NCI-H526 (cell line): ENCODE measurements at regions not wholly inside any gene's neighbourhood (a gene's known extent, or its start where the extent isn't known, plus 50 kb on each side); places are given as distances from the start of the nearest gene placed in this dataset.
A peak's percentile ranks its signal among the peaks of the same experiment; 100 is the strongest.
"Not testable (repeated sequence)": the region's sequence is repeated elsewhere in the genome, so short reads cannot be mapped to it uniquely, and the experiment has no call there.

Source experiments
- DNase-seq, 2 experiments: peaks; one replicate each; lab custom pipeline; 2025; lab: John Stamatoyannopoulos, UW

- no peak for DNase-seq
Measured at GRCh38 chr3:87101861-87102625, 111.1 kb upstream of the VGLL3 start.

- DNase-seq, result not testable (repeated sequence)
Measured at GRCh38 chr3:87097733-87098132, 106.8 kb upstream of the VGLL3 start.

GRCh38 chr3:87090631-87091030 lies 99.7 kb upstream of the VGLL3 start:
- peak in 1 of 2 experiments; percentile 31 for DNase-seq

GRCh38 chr3:87088993-87089841 lies 98.3 kb upstream of the VGLL3 start:
- peak; percentile 68 to 84 for DNase-seq

- DNase-seq, result no peak
Measured at GRCh38 chr3:87088430-87088992, 97.6 kb upstream of the VGLL3 start.

- no peak for DNase-seq
Measured at GRCh38 chr3:87084868-87085267, 93.9 kb upstream of the VGLL3 start.

- peak; percentile 74 to 78 for DNase-seq
Measured at GRCh38 chr3:87082796-87083440, 92.0 kb upstream of the VGLL3 start.

- no peak for DNase-seq
Measured at GRCh38 chr3:87077355-87077754, 86.4 kb upstream of the VGLL3 start.

- no peak for DNase-seq
Measured at GRCh38 chr3:87076946-87077345, 86.0 kb upstream of the VGLL3 start.

- no peak for DNase-seq
Measured at GRCh38 chr3:87073496-87074145, 82.7 kb upstream of the VGLL3 start.

- DNase-seq, result no peak
Measured at GRCh38 chr3:87072446-87072845, 81.5 kb upstream of the VGLL3 start.

GRCh38 chr3:87069971-87070370 lies 79.0 kb upstream of the VGLL3 start:
- DNase-seq, result peak in 1 of 2 experiments; percentile 1

- no peak for DNase-seq
Measured at GRCh38 chr3:87069021-87069420, 78.1 kb upstream of the VGLL3 start.

GRCh38 chr3:87062685-87063084 lies 71.7 kb upstream of the VGLL3 start:
- no peak for DNase-seq

GRCh38 chr3:87057474-87057873 lies 66.5 kb upstream of the VGLL3 start:
- no peak for DNase-seq

GRCh38 chr3:87053553-87053952 lies 62.6 kb upstream of the VGLL3 start:
- DNase-seq, result no peak

GRCh38 chr3:87052499-87053260 lies 61.7 kb upstream of the VGLL3 start:
- no peak for DNase-seq

- DNase-seq, result peak in 1 of 2 experiments; percentile 15
Measured at GRCh38 chr3:87047852-87048251, 56.9 kb upstream of the VGLL3 start.

GRCh38 chr3:87046241-87046640 lies 55.3 kb upstream of the VGLL3 start:
- no peak for DNase-seq

GRCh38 chr3:87045473-87045872 lies 54.5 kb upstream of the VGLL3 start:
- DNase-seq, result peak in 1 of 2 experiments; percentile 28

GRCh38 chr3:87044846-87045245 lies 53.9 kb upstream of the VGLL3 start:
- DNase-seq, result peak in 1 of 2 experiments; percentile 24
